Neuron (in vitro differentiated cells): ENCODE measurements at regions not wholly inside any gene's neighbourhood (a gene's known extent, or its start where the extent isn't known, plus 50 kb on each side); places are given as distances from the start of the nearest gene placed in this dataset.
"Not testable (repeated sequence)": the region's sequence is repeated elsewhere in the genome, so short reads cannot be mapped to it uniquely, and the experiment has no call there.

ENCODE experiments used
- H2AFZ ChIP-seq: one replicate; pipeline ENCODE4 v1.6.1; 2013; ENCODE audit warnings: low read depth, mild to moderate bottlenecking, inconsistent platforms, low read length, moderate library complexity
- H3K27me3 ChIP-seq: one replicate; pipeline ENCODE4 v1.6.1; 2013; ENCODE audit warnings: low read length; ENCODE audit not compliant: insufficient read depth
- H3K36me3 ChIP-seq: one replicate; pipeline ENCODE4 v1.6.1; 2013; ENCODE audit warnings: low read length; ENCODE audit not compliant: insufficient read depth
- H3K4me1 ChIP-seq: one replicate; pipeline ENCODE4 v1.6.1; 2013; ENCODE audit warnings: low read length; ENCODE audit not compliant: insufficient read depth
- H3K4me3 ChIP-seq: 2 replicates; pipeline ENCODE4 v1.5.1; 2013; ENCODE audit warnings: mild to moderate bottlenecking, low read length, moderate library complexity
- H3K9me3 ChIP-seq: one replicate; pipeline ENCODE4 v1.6.1; 2013; ENCODE audit warnings: low read length

- H3K4me3 ChIP-seq, H2AFZ ChIP-seq, H3K27me3 ChIP-seq, H3K4me1 ChIP-seq, H3K36me3 ChIP-seq, H3K9me3 ChIP-seq: not testable (repeated sequence)
Measured at GRCh38 chr16:59450513-59450912, 716.4 kb upstream of the GOT2 start.

- H3K9me3 ChIP-seq, result no peaks in the 10 kb centered on the region
- H3K36me3 ChIP-seq, result no peaks in the 10 kb centered on the region
- H2AFZ ChIP-seq, result no peak overlapping the region
- H3K4me3 ChIP-seq, result no peak overlapping the region
- no peaks in the 10 kb centered on the region for H3K27me3 ChIP-seq
- no peaks in the 10 kb centered on the region for H3K4me1 ChIP-seq
Measured at GRCh38 chr16:59440502-59440901, 706.4 kb upstream of the GOT2 start.

GRCh38 chr16:59432896-59433295 lies 698.8 kb upstream of the GOT2 start:
- H3K4me3 ChIP-seq, result no peak overlapping the region
- H3K9me3 ChIP-seq, result no peaks in the 10 kb centered on the region
- H3K36me3 ChIP-seq, result no peaks in the 10 kb centered on the region
- H3K4me1 ChIP-seq, result no peaks in the 10 kb centered on the region
- no peak overlapping the region for H2AFZ ChIP-seq
- no peaks in the 10 kb centered on the region for H3K27me3 ChIP-seq

GRCh38 chr16:59432276-59432675 lies 698.2 kb upstream of the GOT2 start:
- Histone ChIP-seq H2AFZ (no peak overlapping the region), H3K9me3 (no peaks in the 10 kb centered on the region), H3K4me3 (no peak overlapping the region), H3K27me3 (no peaks in the 10 kb centered on the region), H3K4me1 (no peaks in the 10 kb centered on the region), H3K36me3 (no peaks in the 10 kb centered on the region)

GRCh38 chr16:59424714-59425273 lies 690.7 kb upstream of the GOT2 start:
- no peaks in the 10 kb centered on the region for H3K9me3 ChIP-seq
- H3K4me3 ChIP-seq, result no peak overlapping the region
- H3K4me1 ChIP-seq, result no peaks in the 10 kb centered on the region
- no peaks in the 10 kb centered on the region for H3K36me3 ChIP-seq
- H2AFZ ChIP-seq, result no peak overlapping the region
- H3K27me3 ChIP-seq, result no peaks in the 10 kb centered on the region

- no peak overlapping the region for H3K4me3 ChIP-seq
- no peaks in the 10 kb centered on the region for H3K4me1 ChIP-seq
- no peaks in the 10 kb centered on the region for H3K36me3 ChIP-seq
- no peaks in the 10 kb centered on the region for H3K27me3 ChIP-seq
- H3K9me3 ChIP-seq, result no peaks in the 10 kb centered on the region
- no peak overlapping the region for H2AFZ ChIP-seq
Measured at GRCh38 chr16:59411961-59412841, 678.1 kb upstream of the GOT2 start.

DNA sequence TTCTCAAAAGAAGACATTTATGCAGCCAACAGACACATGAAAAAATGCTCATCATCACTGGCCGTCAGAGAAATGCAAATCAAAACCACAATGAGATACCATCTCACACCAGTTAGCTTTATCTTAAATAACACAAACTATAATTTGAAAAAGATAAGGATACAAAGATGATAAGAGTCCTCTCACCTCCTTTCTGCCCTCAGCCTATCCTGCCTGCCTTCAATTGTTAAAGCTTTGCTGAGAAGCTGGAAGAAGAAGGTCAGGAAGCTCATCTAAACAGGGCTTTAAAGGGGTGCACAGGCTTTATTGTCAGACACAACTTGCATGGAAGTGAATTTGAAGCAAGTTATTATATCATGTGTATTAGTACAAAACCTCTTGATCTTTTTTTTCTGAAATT lies 676.3 kb upstream of the GOT2 start:
- H3K4me3 ChIP-seq, result no peak overlapping the region
- no peaks in the 10 kb centered on the region for H3K4me1 ChIP-seq
- H3K9me3 ChIP-seq, result no peaks in the 10 kb centered on the region
- H3K36me3 ChIP-seq, result no peaks in the 10 kb centered on the region
- H3K27me3 ChIP-seq, result no peaks in the 10 kb centered on the region
- no peak overlapping the region for H2AFZ ChIP-seq

GRCh38 chr16:59405802-59406201 lies 671.7 kb upstream of the GOT2 start:
- no peaks in the 10 kb centered on the region for H3K27me3 ChIP-seq
- no peak overlapping the region for H3K4me3 ChIP-seq
- H2AFZ ChIP-seq, result no peak overlapping the region
- no peaks in the 10 kb centered on the region for H3K36me3 ChIP-seq
- no peaks in the 10 kb centered on the region for H3K9me3 ChIP-seq
- no peaks in the 10 kb centered on the region for H3K4me1 ChIP-seq

DNA sequence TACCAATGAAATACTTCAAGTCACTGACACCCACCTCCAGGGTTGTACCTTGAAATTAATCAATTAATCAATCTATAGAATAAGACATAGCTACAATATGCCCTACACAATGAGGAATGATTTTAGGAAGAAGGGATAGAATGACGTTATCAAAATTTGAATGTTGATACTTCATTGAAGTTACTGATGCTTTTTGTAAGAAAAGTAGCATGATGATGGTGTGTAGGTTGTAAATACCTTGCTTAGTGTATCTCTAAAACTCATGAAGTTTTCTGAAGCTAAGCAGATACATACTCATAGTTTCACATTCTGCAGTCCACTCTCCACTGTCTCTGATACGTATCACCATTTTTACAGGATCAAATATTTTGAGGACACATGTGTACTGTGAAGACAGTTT lies 670.4 kb upstream of the GOT2 start:
- no peak overlapping the region for H2AFZ ChIP-seq
- no peaks in the 10 kb centered on the region for H3K9me3 ChIP-seq
- no peaks in the 10 kb centered on the region for H3K27me3 ChIP-seq
- H3K4me1 ChIP-seq, result no peaks in the 10 kb centered on the region
- H3K4me3 ChIP-seq, result no peak overlapping the region
- no peaks in the 10 kb centered on the region for H3K36me3 ChIP-seq

- no peak overlapping the region for H3K4me3 ChIP-seq
- H3K36me3 ChIP-seq, result no peaks in the 10 kb centered on the region
- no peak overlapping the region for H2AFZ ChIP-seq
- no peaks in the 10 kb centered on the region for H3K9me3 ChIP-seq
- H3K27me3 ChIP-seq, result no peaks in the 10 kb centered on the region
- no peaks in the 10 kb centered on the region for H3K4me1 ChIP-seq
Measured at GRCh38 chr16:59400830-59401229, 666.7 kb upstream of the GOT2 start.

- Histone ChIP-seq H3K4me1 (no peaks in the 10 kb centered on the region), H3K36me3 (no peaks in the 10 kb centered on the region), H3K27me3 (no peaks in the 10 kb centered on the region), H3K9me3 (no peaks in the 10 kb centered on the region), H3K4me3 (no peak overlapping the region), H2AFZ (no peak overlapping the region)
Measured at GRCh38 chr16:59397638-59398037, 663.5 kb upstream of the GOT2 start.

DNA sequence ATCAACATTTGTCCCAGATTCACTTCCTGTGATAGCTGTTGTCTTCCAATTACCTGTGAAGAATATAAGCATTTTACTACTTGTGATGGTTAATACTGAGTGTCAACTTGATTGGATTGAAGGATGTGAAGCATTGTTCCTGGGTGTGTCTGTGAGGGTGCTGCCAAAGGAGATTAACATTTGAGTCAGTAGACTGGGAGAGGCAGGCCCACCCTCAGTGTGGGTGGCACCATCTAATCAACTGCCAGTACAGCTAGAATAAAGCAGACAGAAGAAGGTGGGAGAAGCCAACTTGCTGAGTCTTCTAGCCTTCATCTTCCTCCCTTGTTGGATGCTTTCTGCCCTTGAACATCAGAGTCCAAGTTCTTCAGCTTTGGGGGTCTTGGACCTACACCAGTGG lies 660.4 kb upstream of the GOT2 start:
- Histone ChIP-seq H3K27me3 (no peaks in the 10 kb centered on the region), H3K36me3 (no peaks in the 10 kb centered on the region), H2AFZ (no peak overlapping the region), H3K4me3 (no peak overlapping the region), H3K9me3 (no peaks in the 10 kb centered on the region), H3K4me1 (no peaks in the 10 kb centered on the region)

- H3K36me3 ChIP-seq, result no peaks in the 10 kb centered on the region
- H3K4me3 ChIP-seq, result no peak overlapping the region
- no peaks in the 10 kb centered on the region for H3K27me3 ChIP-seq
Measured at GRCh38 chr16:59392911-59393310, 658.8 kb upstream of the GOT2 start.

More at GRCh38 chr16:59392911-59393310, 658.8 kb upstream of the GOT2 start:
- Histone ChIP-seq H3K9me3 (no peaks in the 10 kb centered on the region), H3K4me1 (no peaks in the 10 kb centered on the region), H2AFZ (no peak overlapping the region)
